ENCODE measurements at regions not wholly inside any gene's neighbourhood (a gene's known extent, or its start where the extent isn't known, plus 50 kb on each side); places are given as distances from the start of the nearest gene placed in this dataset.
"Not testable (repeated sequence)": the region's sequence is repeated elsewhere in the genome, so short reads cannot be mapped to it uniquely, and the experiment has no call there.

GRCh38 chr2:21332993-21333625 lies 209.3 kb downstream of the TDRD15 start:
- no peak for DNase-seq (ENCODE audit: low read depth)

GRCh38 chr2:21333684-21334083 lies 209.9 kb downstream of the TDRD15 start:
- no peak for DNase-seq (ENCODE audit: low read depth)

- no peak for DNase-seq (ENCODE audit: low read depth)
Measured at GRCh38 chr2:21346984-21347383, 223.2 kb downstream of the TDRD15 start.

- DNase-seq (ENCODE audit: low read depth): no peak
Measured at GRCh38 chr2:21353879-21354679, 230.3 kb downstream of the TDRD15 start.

GRCh38 chr2:21356086-21356856 lies 232.5 kb downstream of the TDRD15 start:
- no peak for DNase-seq (ENCODE audit: low read depth)

GRCh38 chr2:21356857-21357255 lies 233.1 kb downstream of the TDRD15 start:
- DNase-seq (ENCODE audit: low read depth): no peak

GRCh38 chr2:21358976-21359375 lies 235.2 kb downstream of the TDRD15 start:
- DNase-seq (ENCODE audit: low read depth): no peak

GRCh38 chr2:21361384-21361783 lies 237.6 kb downstream of the TDRD15 start:
- no peak for DNase-seq (ENCODE audit: low read depth)

GRCh38 chr2:21361957-21362486 lies 238.3 kb downstream of the TDRD15 start:
- DNase-seq (ENCODE audit: low read depth): no peak

GRCh38 chr2:21363364-21363763 lies 239.6 kb downstream of the TDRD15 start:
- DNase-seq (ENCODE audit: low read depth): no peak

- DNase-seq (ENCODE audit: low read depth): no peak
Measured at GRCh38 chr2:21367421-21367820, 243.7 kb downstream of the TDRD15 start.

GRCh38 chr2:21369787-21370186 lies 246.0 kb downstream of the TDRD15 start:
- DNase-seq (ENCODE audit: low read depth): no peak

GRCh38 chr2:21371499-21372003 lies 247.8 kb downstream of the TDRD15 start:
- DNase-seq (ENCODE audit: low read depth): no peak

- no peak for DNase-seq (ENCODE audit: low read depth)
Measured at GRCh38 chr2:21372654-21373053, 248.9 kb downstream of the TDRD15 start.

- no peak for DNase-seq (ENCODE audit: low read depth)
Measured at GRCh38 chr2:21376864-21377263, 253.1 kb downstream of the TDRD15 start.

GRCh38 chr2:21379140-21379539 lies 255.4 kb downstream of the TDRD15 start:
- no peak for DNase-seq (ENCODE audit: low read depth)

GRCh38 chr2:21379668-21380067 lies 255.9 kb downstream of the TDRD15 start:
- DNase-seq (ENCODE audit: low read depth): not testable (repeated sequence)

GRCh38 chr2:21381421-21381820 lies 257.7 kb downstream of the TDRD15 start:
- DNase-seq (ENCODE audit: low read depth): peak; percentile 22

- DNase-seq (ENCODE audit: low read depth): peak; percentile 20
Measured at GRCh38 chr2:21382701-21383520, 259.1 kb downstream of the TDRD15 start.

- DNase-seq (ENCODE audit: low read depth): no peak
Measured at GRCh38 chr2:21386666-21387065, 262.9 kb downstream of the TDRD15 start.

GRCh38 chr2:21392649-21393048 lies 268.9 kb downstream of the TDRD15 start:
- DNase-seq (ENCODE audit: low read depth): no peak
